Common myeloid progenitor, CD34-positive (primary cell): ENCODE measurements at regions not wholly inside any gene's neighbourhood (a gene's known extent, or its start where the extent isn't known, plus 50 kb on each side); places are given as distances from the start of the nearest gene placed in this dataset.
A peak's percentile ranks its signal among the peaks of the same experiment; 100 is the strongest.

Experiments used
- CTCF ChIA-PET: fragments of 350-600 bp; sonication (Branson Sonifier 250); formaldehyde crosslinking; loops from one replicate; lab custom pipeline; 2021; ENCODE audit warnings: antibody characterized with exemption; lab: Charles Lee
- POLR2A ChIA-PET: fragments of 350-600 bp; sonication (Branson Sonifier 250); formaldehyde crosslinking; loops from one replicate; lab custom pipeline; 2021; ENCODE audit warnings: antibody characterized with exemption; lab: Charles Lee
- DNase-seq, 3 donors: peaks; one replicate each; pipeline versions ENCODE4 v3.0.0 to v3.0.0-alpha.2; 2013
- H3K27ac ChIP-seq, 2 experiments: 1 replicate in 1 of 2; 2 replicates in 1 of 2; pipeline ENCODE4 v1.7.0; 2013; ENCODE audit warnings: inconsistent platforms in 2 of 2, low read length in 2 of 2, mild to moderate bottlenecking in 2 of 2, low read depth in 1 of 2, moderate library complexity in 1 of 2; ENCODE audit not compliant: severe bottlenecking in 2 of 2, insufficient read depth in 1 of 2, poor library complexity in 1 of 2
- H3K27me3 ChIP-seq, 5 experiments: replicated peaks in 2 of 5; 1 replicate in 3 of 5; 2 replicates in 2 of 5; pipeline versions ENCODE4 v1.6.1 to v1.7.0; 2013; ENCODE audit warnings: low read length in 4 of 5, mild to moderate bottlenecking in 2 of 5, moderate library complexity in 2 of 5, inconsistent platforms in 1 of 5; ENCODE audit not compliant: insufficient read depth in 5 of 5, control insufficient read depth in 4 of 5
- H3K36me3 ChIP-seq, 4 experiments: 1 replicate in 2 of 4; 2 replicates in 2 of 4; pipeline versions ENCODE4 v1.6.1 to v1.7.0; 2013; ENCODE audit warnings: low read length in 3 of 4, control low read depth in 1 of 4, mild to moderate bottlenecking in 1 of 4; ENCODE audit not compliant: control insufficient read depth in 4 of 4, insufficient read depth in 4 of 4
- H3K4me1 ChIP-seq, 4 experiments: 1 replicate in 3 of 4; 2 replicates in 1 of 4; pipeline versions ENCODE4 v1.6.1 to v1.7.1; 2013; ENCODE audit warnings: low read length in 3 of 4, mild to moderate bottlenecking in 3 of 4, control low read depth in 1 of 4, inconsistent platforms in 1 of 4, moderate library complexity in 1 of 4; ENCODE audit not compliant: control insufficient read depth in 4 of 4, insufficient read depth in 4 of 4; ENCODE audit errors: control extremely low read depth in 1 of 4
- H3K4me3 ChIP-seq, 7 experiments: 1 replicate in 4 of 7; 2 replicates in 3 of 7; pipeline versions ENCODE4 v1.5.1 to v1.7.0; 2013; ENCODE audit warnings: mild to moderate bottlenecking in 7 of 7, low read length in 6 of 7, moderate library complexity in 6 of 7, inconsistent platforms in 2 of 7, low read depth in 2 of 7, control low read depth in 1 of 7; ENCODE audit not compliant: insufficient read depth in 4 of 7, control insufficient read depth in 1 of 7; ENCODE audit errors: extremely low read depth in 1 of 7
- H3K9me3 ChIP-seq, 5 experiments: 1 replicate in 4 of 5; 2 replicates in 1 of 5; pipeline versions ENCODE4 v1.6.1 to v1.7.1; 2013; ENCODE audit warnings: low read length in 4 of 5, mild to moderate bottlenecking in 2 of 5, inconsistent platforms in 1 of 5, low read depth in 1 of 5, moderate library complexity in 1 of 5; ENCODE audit not compliant: control insufficient read depth in 4 of 5, insufficient read depth in 2 of 5; ENCODE audit errors: control extremely low read depth in 1 of 5
- WGBS: methylation state at CpG from one replicate; pipeline ENCODE4 v1.1.5; 2013; ENCODE audit not compliant: insufficient coverage; 5-methylcytosine and 5-hydroxymethylcytosine counted together

DNA sequence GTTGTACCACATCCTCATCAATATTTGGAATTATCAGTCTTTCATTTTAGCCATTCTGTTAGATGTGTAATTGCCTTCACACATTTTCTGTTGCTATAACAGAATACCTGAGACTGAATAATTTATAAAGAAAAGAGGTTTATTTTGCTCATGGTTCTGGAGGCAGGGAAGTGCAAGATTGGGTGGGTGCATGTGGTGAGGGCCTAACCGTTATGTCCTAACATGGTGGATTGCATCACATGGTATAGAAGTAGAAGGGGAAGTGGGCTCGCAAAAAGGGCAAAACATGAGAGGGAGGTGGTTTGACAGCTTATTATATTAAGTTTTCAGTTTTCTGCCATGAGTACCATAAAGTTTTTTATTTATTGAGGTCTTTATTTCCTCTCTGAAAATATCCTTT, 452.0 kb downstream of the ARL4A start:
- no peak for DNase-seq
- peaks cover 0 to 1% (median 0%) of the 10 kb centered on the region in 5 experiments for H3K9me3 ChIP-seq
- CTCF ChIA-PET: no interaction called here
- no peaks in the 10 kb centered on the region for H3K4me1 ChIP-seq
- WGBS: 95% methylated on average over 2 of the region's 2 CpGs
- no peak overlapping the region for H3K27ac ChIP-seq
- no peak overlapping the region for H3K4me3 ChIP-seq
- POLR2A ChIA-PET: interaction anchor here (0.5 kb wide), 1 partner anchor 37 kb away, joined by 3 read pairs; no protein-coding TSS in a partner anchor
- no peaks in the 10 kb centered on the region for H3K27me3 ChIP-seq
- H3K36me3 ChIP-seq: no peaks in the 10 kb centered on the region

DNA sequence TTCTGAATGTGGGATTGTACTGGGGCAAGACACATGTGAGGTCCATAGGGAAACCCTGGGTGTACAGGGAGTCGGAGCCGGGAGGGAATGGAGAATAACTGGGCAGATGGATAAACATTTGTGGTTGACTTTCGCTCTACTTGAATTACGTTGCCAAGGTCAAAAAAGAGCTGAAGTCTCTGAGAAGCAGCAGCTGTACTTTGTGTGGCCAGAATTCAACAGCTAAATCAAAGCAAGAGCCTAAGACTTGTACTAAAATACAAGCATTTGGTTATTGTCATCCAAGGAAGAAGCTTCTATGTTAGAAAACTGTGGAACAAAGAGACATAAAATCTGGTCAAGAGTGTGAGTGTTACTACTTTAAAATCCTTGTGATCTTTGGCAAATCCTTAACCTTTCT, 457.2 kb downstream of the ARL4A start:
- no peaks in the 10 kb centered on the region for H3K27me3 ChIP-seq
- H3K27ac ChIP-seq: no peak overlapping the region
- no peaks in the 10 kb centered on the region for H3K9me3 ChIP-seq
- H3K4me1 ChIP-seq: no peaks in the 10 kb centered on the region
- no peak for DNase-seq
- WGBS: 94% methylated on average over 4 of the region's 4 CpGs
- CTCF ChIA-PET: interaction anchor here (0.7 kb wide), 1 partner anchor 15 kb away, joined by 3 read pairs; no protein-coding TSS in a partner anchor
- POLR2A ChIA-PET: interaction anchor here (0.6 kb wide), 1 partner anchor 116 kb away, joined by 6 read pairs; no protein-coding TSS in a partner anchor
- H3K4me3 ChIP-seq: no peak overlapping the region
- H3K36me3 ChIP-seq: no peaks in the 10 kb centered on the region

- Histone ChIP-seq H3K27ac (no peak overlapping the region), H3K27me3 (no peaks in the 10 kb centered on the region), H3K9me3 (no peaks in the 10 kb centered on the region), H3K4me1 (peaks cover 0 to 4% (median 0%) of the 10 kb centered on the region in 4 experiments), H3K4me3 (no peak overlapping the region), H3K36me3 (no peaks in the 10 kb centered on the region)
- WGBS: no CpG with 5 or more reads among the region's 1 CpG
- no peak for DNase-seq
- ChIA-PET CTCF (interaction anchor here (0.6 kb wide), 1 partner anchor 1342 kb away, joined by 3 read pairs; no protein-coding TSS in a partner anchor), POLR2A (no interaction called here)
Measured at GRCh38 chr7:13148548-13148947, 461.1 kb downstream of the ARL4A start.

- POLR2A ChIA-PET: no interaction called here
- no CpG with 5 or more reads among the region's 1 CpG for WGBS
- H3K9me3 ChIP-seq: no peaks in the 10 kb centered on the region
Measured at GRCh38 chr7:13151978-13152377, 464.5 kb downstream of the ARL4A start.

GRCh38 chr7:13152755-13153154, 465.3 kb downstream of the ARL4A start:
- ChIA-PET POLR2A (interaction anchor here (0.6 kb wide), 1 partner anchor 165 kb away, joined by 3 read pairs; no protein-coding TSS in a partner anchor), CTCF (no interaction called here)
- Histone ChIP-seq H3K27me3 (no peaks in the 10 kb centered on the region), H3K36me3 (no peaks in the 10 kb centered on the region), H3K9me3 (no peaks in the 10 kb centered on the region), H3K4me3 (no peak overlapping the region), H3K4me1 (peaks cover 0 to 6% (median 0%) of the 10 kb centered on the region in 4 experiments), H3K27ac (no peak overlapping the region)
- DNase-seq: peak in 1 of 3 donors; percentile 16

More at GRCh38 chr7:13151978-13152377, 464.5 kb downstream of the ARL4A start:
- H3K4me1 ChIP-seq: peaks cover 0 to 6% (median 0%) of the 10 kb centered on the region in 4 experiments
- no peak overlapping the region for H3K4me3 ChIP-seq
- H3K36me3 ChIP-seq: no peaks in the 10 kb centered on the region
- peak in 1 of 3 donors; percentile 22 for DNase-seq
- CTCF ChIA-PET: no interaction called here
- no peak overlapping the region for H3K27ac ChIP-seq
- no peaks in the 10 kb centered on the region for H3K27me3 ChIP-seq

- no peaks in the 10 kb centered on the region for H3K36me3 ChIP-seq
- CTCF ChIA-PET: no interaction called here
- 18% methylated on average over 2 of the region's 2 CpGs for WGBS
Measured at GRCh38 chr7:13153266-13153665, 465.8 kb downstream of the ARL4A start.

GRCh38 chr7:13153742-13154141, 466.3 kb downstream of the ARL4A start:
- DNase-seq: peak in 1 of 3 donors; percentile 13
- Histone ChIP-seq H3K9me3 (no peaks in the 10 kb centered on the region), H3K4me3 (no peak overlapping the region), H3K4me1 (peaks cover 0 to 6% (median 0%) of the 10 kb centered on the region in 4 experiments), H3K36me3 (no peaks in the 10 kb centered on the region), H3K27ac (no peak overlapping the region), H3K27me3 (no peaks in the 10 kb centered on the region)
- POLR2A ChIA-PET: no interaction called here
- CTCF ChIA-PET: no interaction called here

More at GRCh38 chr7:13153266-13153665, 465.8 kb downstream of the ARL4A start:
- no peak overlapping the region for H3K4me3 ChIP-seq
- DNase-seq: no peak
- H3K4me1 ChIP-seq: peaks cover 0 to 6% (median 0%) of the 10 kb centered on the region in 4 experiments
- no peaks in the 10 kb centered on the region for H3K9me3 ChIP-seq
- H3K27ac ChIP-seq: no peak overlapping the region
- H3K27me3 ChIP-seq: no peaks in the 10 kb centered on the region
- POLR2A ChIA-PET: interaction anchor here (0.6 kb wide), 1 partner anchor 165 kb away, joined by 3 read pairs; no protein-coding TSS in a partner anchor
